Thyroid gland (tissue), 4 donors: ENCODE measurements at regions not wholly inside any gene's neighbourhood (a gene's known extent, or its start where the extent isn't known, plus 50 kb on each side); places are given as distances from the start of the nearest gene placed in this dataset.

Experiments
- DNase-seq, 2 donors: peaks; one replicate each; pipeline ENCODE4 v3.0.0-alpha.2; 2019
- H3K27ac ChIP-seq, 3 donors: fragments of 200-600 bp; sonication (generic); 1 replicate in 2 of 3; 2 replicates in 1 of 3; pipeline ENCODE4 v1.5.1; 2016 to 2019; ENCODE audit warnings: mild to moderate bottlenecking in 1 of 3, moderate library complexity in 1 of 3
- H3K27me3 ChIP-seq: fragments of 200-600 bp; sonication (generic); one replicate; pipeline ENCODE4 v1.5.1; 2019
- H3K36me3 ChIP-seq, 2 donors: fragments of 200-600 bp; sonication (generic); one replicate each; pipeline ENCODE4 v1.5.1; 2016 to 2019
- H3K4me1 ChIP-seq, 2 donors: fragments of 200-600 bp; sonication (generic); one replicate each; pipeline ENCODE4 v1.5.1; 2017 to 2019
- H3K4me3 ChIP-seq, 3 donors: fragments of 200-600 bp; sonication (generic); replicated peaks in 1 of 3; 1 replicate in 2 of 3; 2 replicates in 1 of 3; pipeline ENCODE4 v1.5.1; 2016; ENCODE audit warnings: mild to moderate bottlenecking in 1 of 3
- H3K9me3 ChIP-seq: fragments of 200-600 bp; sonication (generic); one replicate; pipeline ENCODE4 v1.5.1; 2017
- CTCF ChIP-seq, 6 experiments: fragments of 200-600 bp in 3 of 6; fragments of 450-650 bp in 3 of 6; sonication (generic) in 3 of 6; IDR thresholded peaks; one replicate each; pipeline ENCODE4 v1.5.1; 2016 to 2019; ENCODE audit warnings: antibody characterized with exemption in 6 of 6, mild to moderate bottlenecking in 2 of 6, inconsistent platforms in 1 of 6, moderate library complexity in 1 of 6
- POLR2A ChIP-seq, 2 donors: fragments of 450-650 bp; IDR thresholded peaks; one replicate each; pipeline ENCODE4 v1.6.1; 2017; ENCODE audit warnings: antibody characterized with exemption in 2 of 2, mild to moderate bottlenecking in 2 of 2, moderate library complexity in 1 of 2
- WGBS, 2 donors: methylation state at CpG; one replicate each; pipeline ENCODE4 v1.1.5; 2017; 5-methylcytosine and 5-hydroxymethylcytosine counted together
- intact Hi-C: fragments of 100-400 bp; cut with DNase I; formaldehyde crosslinking; loops from one replicate; pipeline ENCODE4 v1.15.1; 2023

- no peak for DNase-seq
- Histone ChIP-seq H3K36me3 (no peaks in the 10 kb centered on the region), H3K9me3 (no peaks in the 10 kb centered on the region), H3K4me1 (no peaks in the 10 kb centered on the region), H3K4me3 (no peak overlapping the region), H3K27ac (no peak overlapping the region), H3K27me3 (no peaks in the 10 kb centered on the region)
- intact Hi-C loops, result no loop called here
- 87 to 92% methylated on average over 17 of the region's 17 CpGs for WGBS, 2 donors
- TF ChIP-seq CTCF (IDR thresholded peaks at IDR 0.05), result no peak
- no peak for TF ChIP-seq POLR2A (IDR thresholded peaks at IDR 0.05)
These were observed 312.7 kb upstream of the ERCC4 start for GRCh38 chr16:13607289-13607688.

GRCh38 chr16:13611596-13611995, 308.4 kb upstream of the ERCC4 start:
- WGBS, 2 donors, result 29 to 45% methylated on average over 7 of the region's 7 CpGs
- TF ChIP-seq CTCF (IDR thresholded peaks at IDR 0.05), result no peak
- no peak for TF ChIP-seq POLR2A (IDR thresholded peaks at IDR 0.05)
- H3K4me1 ChIP-seq, result no peaks in the 10 kb centered on the region
- no peaks in the 10 kb centered on the region for H3K36me3 ChIP-seq
- no peaks in the 10 kb centered on the region for H3K9me3 ChIP-seq
- intact Hi-C loops, result no loop called here
- H3K4me3 ChIP-seq, result no peak overlapping the region
- H3K27me3 ChIP-seq, result no peaks in the 10 kb centered on the region
- H3K27ac ChIP-seq, result no peak overlapping the region
- DNase-seq, result no peak

- Histone ChIP-seq H3K27me3 (no peaks in the 10 kb centered on the region), H3K4me3 (no peak overlapping the region), H3K4me1 (no peaks in the 10 kb centered on the region), H3K27ac (no peak overlapping the region), H3K9me3 (no peaks in the 10 kb centered on the region), H3K36me3 (no peaks in the 10 kb centered on the region)
- TF ChIP-seq CTCF (IDR thresholded peaks at IDR 0.05) (no peak), POLR2A (IDR thresholded peaks at IDR 0.05) (no peak)
- whole genome bisulfite sequencing, 2 donors, result 86 to 87% methylated on average over 4 of the region's 4 CpGs
- DNase-seq, result no peak
- intact Hi-C loops, result no loop called here
These were observed 307.3 kb upstream of the ERCC4 start for GRCh38 chr16:13612623-13613022.

- H3K27me3 ChIP-seq, result no peaks in the 10 kb centered on the region
- H3K4me1 ChIP-seq, result no peaks in the 10 kb centered on the region
- H3K9me3 ChIP-seq, result no peaks in the 10 kb centered on the region
- WGBS, 2 donors, result 75 to 77% methylated on average over 2 of the region's 2 CpGs
- no peaks in the 10 kb centered on the region for H3K36me3 ChIP-seq
- DNase-seq, result no peak
- TF ChIP-seq CTCF (IDR thresholded peaks at IDR 0.05) (no peak), POLR2A (IDR thresholded peaks at IDR 0.05) (no peak)
- no peak overlapping the region for H3K4me3 ChIP-seq
- intact Hi-C loops, result no loop called here
- H3K27ac ChIP-seq, result no peak overlapping the region
These were observed 306.8 kb upstream of the ERCC4 start for GRCh38 chr16:13613165-13613564.

- Histone ChIP-seq H3K4me3 (no peak overlapping the region), H3K9me3 (no peaks in the 10 kb centered on the region), H3K4me1 (no peaks in the 10 kb centered on the region), H3K27ac (no peak overlapping the region), H3K27me3 (no peaks in the 10 kb centered on the region), H3K36me3 (no peaks in the 10 kb centered on the region)
- 76 to 88% methylated on average over 1 of the region's 1 CpG for WGBS, 2 donors
- no peak for TF ChIP-seq POLR2A (IDR thresholded peaks at IDR 0.05)
- no peak for TF ChIP-seq CTCF (IDR thresholded peaks at IDR 0.05)
- intact Hi-C loops, result no loop called here
- DNase-seq, result no peak
These were observed 298.3 kb upstream of the ERCC4 start for GRCh38 chr16:13621639-13622038.
